A673 (cell line): ENCODE measurements at regions not wholly inside any gene's neighbourhood (a gene's known extent, or its start where the extent isn't known, plus 50 kb on each side); places are given as distances from the start of the nearest gene placed in this dataset.

Source experiments
- BruUV-seq: library from RNA; stranded (reverse); fragments of 400-500 nt; replicated peaks from 2 replicates; lab custom pipeline; 2021; lab: Mats Ljungman, UMichigan
- CTCF ChIA-PET: fragments of 300-600 bp; sonication (Branson Sonifier 250); formaldehyde crosslinking; loops from one replicate; lab custom pipeline; 2022; ENCODE audit warnings: antibody characterized with exemption; lab: Charles Lee
- POLR2A ChIA-PET: fragments of 300-600 bp; sonication (Branson Sonifier 250); formaldehyde crosslinking; loops from one replicate; lab custom pipeline; 2022; ENCODE audit warnings: antibody characterized with exemption; ENCODE audit not compliant: low non-redundant PET; lab: Charles Lee
- DNase-seq: peaks from one replicate; pipeline ENCODE4 v3.0.0-alpha.2; 2015; ENCODE audit warnings: low spot score
- H3K27ac ChIP-seq: fragments of 200-600 bp; sonication (generic); 2 replicates; pipeline ENCODE4 v1.5.1; 2016; ENCODE audit warnings: mixed run types, low read depth, mild to moderate bottlenecking, mixed read lengths, antibody characterized with exemption, low read length; ENCODE audit not compliant: poor library complexity, severe bottlenecking
- H3K27me3 ChIP-seq: fragments of 200-600 bp; sonication (generic); replicated peaks from 2 replicates; pipeline ENCODE4 v1.6.1; 2017; ENCODE audit warnings: mixed run types, low read depth, mild to moderate bottlenecking, mixed read lengths, antibody characterized with exemption, low read length; ENCODE audit not compliant: insufficient read depth, poor library complexity
- H3K36me3 ChIP-seq: fragments of 200-600 bp; sonication (generic); 2 replicates; pipeline ENCODE4 v1.6.1; 2016; ENCODE audit warnings: mixed run types, mild to moderate bottlenecking, mixed read lengths, antibody characterized with exemption, low read length; ENCODE audit not compliant: insufficient read depth, poor library complexity, severe bottlenecking
- H3K4me1 ChIP-seq: fragments of 200-600 bp; sonication (generic); 2 replicates; pipeline ENCODE4 v1.6.1; 2017; ENCODE audit warnings: mixed run types, mild to moderate bottlenecking, mixed read lengths, antibody characterized with exemption, low read length; ENCODE audit not compliant: insufficient read depth, poor library complexity, severe bottlenecking
- H3K4me3 ChIP-seq: fragments of 200-600 bp; sonication (generic); 2 replicates; pipeline ENCODE4 v1.5.1; 2016; ENCODE audit warnings: low read depth, mixed run types, mild to moderate bottlenecking, mixed read lengths, low read length; ENCODE audit not compliant: poor library complexity, severe bottlenecking
- H3K9me3 ChIP-seq: fragments of 200-600 bp; sonication (generic); 2 replicates; pipeline ENCODE4 v1.6.1; 2016; ENCODE audit warnings: mixed run types, low read depth, mild to moderate bottlenecking, mixed read lengths, antibody characterized with exemption, low read length; ENCODE audit not compliant: poor library complexity, severe bottlenecking
- EZH2 ChIP-seq: fragments of 200-600 bp; sonication (generic); IDR thresholded peaks from 2 replicates; pipeline ENCODE4 v1.6.1; 2017; ENCODE audit warnings: borderline replicate concordance, low read depth, mild to moderate bottlenecking, mixed read lengths, antibody characterized with exemption, low read length; ENCODE audit not compliant: poor library complexity, severe bottlenecking
- intact Hi-C: fragments of 100-400 bp; cut with micrococcal nuclease; formaldehyde crosslinking; loops from one replicate; pipeline ENCODE4 v1.10.0; 2022; ENCODE audit not compliant: unreplicated experiment
- TF ChIP-seq, protein P1 (sequence below): fragments of 300-800, 200-600 bp; sonication (generic); conservative IDR thresholded peaks from 2 replicates; pipeline ENCODE4 v1.5.1; 2017; ENCODE audit warnings: low read depth, mild to moderate bottlenecking, antibody characterized with exemption, low read length, moderate library complexity, mixed read lengths

DNA sequence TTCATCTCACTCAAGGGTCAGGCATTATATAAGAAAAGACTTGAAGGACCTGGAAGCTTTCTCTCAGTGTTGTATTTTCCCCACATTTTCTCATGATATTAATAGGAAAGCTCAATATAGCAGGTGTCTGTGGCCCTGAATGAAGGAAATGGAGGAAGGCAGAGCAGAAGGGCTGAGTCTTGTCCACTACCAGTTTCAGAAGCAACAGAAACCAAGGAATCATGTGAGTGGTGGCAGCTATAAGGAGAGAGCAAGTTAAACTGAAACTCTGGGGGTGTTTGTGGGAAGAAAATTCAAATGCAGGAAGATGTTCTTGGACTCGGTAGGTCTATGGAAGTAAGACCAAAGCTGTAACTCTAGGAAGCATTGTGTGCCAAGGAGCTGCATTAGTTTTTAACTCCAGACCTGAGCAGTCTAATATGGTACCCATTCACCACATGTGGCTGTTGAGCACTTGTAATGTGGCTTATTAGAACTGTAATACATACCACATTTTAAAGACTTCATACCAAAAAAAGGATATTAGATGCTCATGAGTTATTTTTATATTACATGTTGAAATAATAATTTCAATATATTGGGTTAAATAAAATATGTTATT is 278.8 kb upstream of the GADL1 start:
- Histone ChIP-seq H3K4me3 (no peak overlapping the region), H3K27me3 (no peaks in the 10 kb centered on the region), H3K9me3 (no peaks in the 10 kb centered on the region), H3K27ac (no peak overlapping the region), H3K36me3 (no peaks in the 10 kb centered on the region), H3K4me1 (no peaks in the 10 kb centered on the region)
- CTCF ChIA-PET, result no interaction called here
- DNase-seq, result no peak
- POLR2A ChIA-PET, result no interaction called here
- intact Hi-C loops, result no loop called here
- TF ChIP-seq, protein P1, sequence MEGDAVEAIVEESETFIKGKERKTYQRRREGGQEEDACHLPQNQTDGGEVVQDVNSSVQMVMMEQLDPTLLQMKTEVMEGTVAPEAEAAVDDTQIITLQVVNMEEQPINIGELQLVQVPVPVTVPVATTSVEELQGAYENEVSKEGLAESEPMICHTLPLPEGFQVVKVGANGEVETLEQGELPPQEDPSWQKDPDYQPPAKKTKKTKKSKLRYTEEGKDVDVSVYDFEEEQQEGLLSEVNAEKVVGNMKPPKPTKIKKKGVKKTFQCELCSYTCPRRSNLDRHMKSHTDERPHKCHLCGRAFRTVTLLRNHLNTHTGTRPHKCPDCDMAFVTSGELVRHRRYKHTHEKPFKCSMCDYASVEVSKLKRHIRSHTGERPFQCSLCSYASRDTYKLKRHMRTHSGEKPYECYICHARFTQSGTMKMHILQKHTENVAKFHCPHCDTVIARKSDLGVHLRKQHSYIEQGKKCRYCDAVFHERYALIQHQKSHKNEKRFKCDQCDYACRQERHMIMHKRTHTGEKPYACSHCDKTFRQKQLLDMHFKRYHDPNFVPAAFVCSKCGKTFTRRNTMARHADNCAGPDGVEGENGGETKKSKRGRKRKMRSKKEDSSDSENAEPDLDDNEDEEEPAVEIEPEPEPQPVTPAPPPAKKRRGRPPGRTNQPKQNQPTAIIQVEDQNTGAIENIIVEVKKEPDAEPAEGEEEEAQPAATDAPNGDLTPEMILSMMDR, result no peak
- no peak for TF ChIP-seq EZH2
- BruUV-seq, result no TSS peak

DNA sequence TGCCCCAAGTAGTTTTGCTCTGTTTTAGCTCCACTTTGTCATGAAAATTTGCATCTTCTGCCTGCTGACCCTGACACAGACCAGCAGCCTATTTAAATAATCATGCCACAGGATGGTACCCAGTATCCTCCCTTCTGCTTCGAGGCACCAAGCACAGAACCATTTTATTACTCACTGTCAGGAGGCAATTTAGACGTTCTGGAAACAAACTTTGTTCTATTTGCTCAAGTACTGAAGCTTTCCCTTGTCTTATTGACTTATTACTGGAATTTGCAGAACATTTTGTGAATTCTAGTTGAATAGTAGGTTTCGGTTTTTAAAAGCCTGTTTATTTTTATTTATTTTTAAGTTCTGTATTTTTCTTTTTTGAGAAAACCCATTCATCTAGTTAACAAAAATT is 279.6 kb upstream of the GADL1 start:
- Histone ChIP-seq H3K4me3 (no peak overlapping the region), H3K36me3 (no peaks in the 10 kb centered on the region), H3K4me1 (no peaks in the 10 kb centered on the region), H3K27ac (no peak overlapping the region), H3K9me3 (no peaks in the 10 kb centered on the region), H3K27me3 (no peaks in the 10 kb centered on the region)
- DNase-seq, result no peak
- CTCF ChIA-PET, result no interaction called here
- intact Hi-C loops, result no loop called here
- BruUV-seq, result no TSS peak
- POLR2A ChIA-PET, result no interaction called here
- TF ChIP-seq, protein P1, result no peak
- TF ChIP-seq EZH2, result no peak

DNA sequence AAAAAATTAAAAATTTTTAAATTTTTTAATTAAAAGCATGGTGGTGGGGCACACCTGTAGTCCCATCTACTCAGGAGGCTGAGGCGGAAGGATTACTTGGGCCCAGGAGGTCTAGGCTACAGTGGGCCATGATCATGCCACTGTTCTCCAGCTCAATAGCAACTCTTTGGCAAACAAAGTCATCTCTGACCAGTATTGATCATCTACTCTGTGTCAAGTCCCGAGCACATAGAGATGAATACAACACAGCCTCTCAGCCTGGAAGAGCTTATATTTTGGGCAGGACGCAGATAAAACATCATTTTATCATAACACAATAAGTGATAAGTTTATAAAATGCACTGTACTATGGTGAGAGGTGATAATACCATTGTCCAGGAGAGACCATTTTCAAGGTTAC is 281.6 kb upstream of the GADL1 start:
- Histone ChIP-seq H3K4me1 (no peaks in the 10 kb centered on the region), H3K27ac (no peak overlapping the region), H3K4me3 (no peak overlapping the region), H3K27me3 (no peaks in the 10 kb centered on the region), H3K9me3 (no peaks in the 10 kb centered on the region), H3K36me3 (no peaks in the 10 kb centered on the region)
- intact Hi-C loops, result no loop called here
- no TSS peak for BruUV-seq
- ChIA-PET CTCF (no interaction called here), POLR2A (no interaction called here)
- DNase-seq, result no peak
- TF ChIP-seq, protein P1, result no peak
- no peak for TF ChIP-seq EZH2
